Astrocyte (in vitro differentiated cells and primary cell): ENCODE measurements at regions not wholly inside any gene's neighbourhood (a gene's known extent, or its start where the extent isn't known, plus 50 kb on each side); places are given as distances from the start of the nearest gene placed in this dataset.

ENCODE experiments used
- DNase-seq: peaks from one replicate; pipeline ENCODE4 v3.0.0-alpha.2; 2010; ENCODE audit warnings: low read depth
- FAIRE-seq: peaks from 2 replicates; lab custom pipeline; 2011; peaks lifted over from hg19 to GRCh38; lab: Jason Lieb, UNC
- H2AFZ ChIP-seq: 2 replicates; pipeline ENCODE4 v1.6.0; 2012; ENCODE audit warnings: low read depth, low read length, inconsistent platforms
- H3K27ac ChIP-seq: 2 replicates; pipeline ENCODE4 v1.5.1; 2011; ENCODE audit warnings: low read depth, low read length, inconsistent platforms
- H3K27me3 ChIP-seq: 2 replicates; pipeline ENCODE4 v1.6.0; 2011; ENCODE audit warnings: low read length, inconsistent platforms; ENCODE audit not compliant: insufficient read depth
- H3K36me3 ChIP-seq: 2 replicates; pipeline ENCODE4 v1.5.1; 2011; ENCODE audit warnings: low read length, inconsistent platforms; ENCODE audit not compliant: insufficient read depth
- H3K4me1 ChIP-seq: 2 replicates; pipeline ENCODE4 v1.5.1; 2011; ENCODE audit warnings: low read length, inconsistent platforms; ENCODE audit not compliant: insufficient read depth
- H3K4me2 ChIP-seq: 2 replicates; pipeline ENCODE4 v1.6.0; 2012; ENCODE audit warnings: low read length, inconsistent platforms
- H3K4me3 ChIP-seq: 2 replicates; pipeline ENCODE4 v1.5.1; 2011; ENCODE audit warnings: low read depth, mild to moderate bottlenecking, low read length, inconsistent platforms; ENCODE audit not compliant: insufficient read depth
- H3K79me2 ChIP-seq: 2 replicates; pipeline ENCODE4 v1.6.0; 2012; ENCODE audit warnings: mild to moderate bottlenecking, low read length, inconsistent platforms; ENCODE audit not compliant: insufficient read depth
- H3K9ac ChIP-seq: 2 replicates; pipeline ENCODE4 v1.6.0; 2012; ENCODE audit warnings: mild to moderate bottlenecking, low read length, inconsistent platforms
- H3K9me3 ChIP-seq: 2 replicates; pipeline ENCODE4 v1.5.1; 2012; ENCODE audit warnings: low read depth, mild to moderate bottlenecking, low read length, inconsistent platforms; ENCODE audit not compliant: insufficient read depth
- H4K20me1 ChIP-seq: 2 replicates; pipeline ENCODE4 v1.6.0; 2012; ENCODE audit warnings: low read length, inconsistent platforms; ENCODE audit not compliant: insufficient read depth
- H3K27ac Mint-ChIP-seq: one replicate; pipeline ENCODE4 v1.8.0; 2021; ENCODE audit warnings: mild to moderate bottlenecking, mixed read lengths; ENCODE audit not compliant: unreplicated experiment
- H3K27me3 Mint-ChIP-seq: one replicate; pipeline ENCODE4 v1.8.0; 2021; ENCODE audit warnings: low read depth, mixed read lengths; ENCODE audit not compliant: unreplicated experiment
- H3K36me3 Mint-ChIP-seq: one replicate; pipeline ENCODE4 v1.8.0; 2021; ENCODE audit warnings: low read depth, mixed read lengths; ENCODE audit not compliant: unreplicated experiment
- H3K4me1 Mint-ChIP-seq: one replicate; pipeline ENCODE4 v1.8.0; 2021; ENCODE audit warnings: low read depth, mixed read lengths; ENCODE audit not compliant: unreplicated experiment
- H3K4me3 Mint-ChIP-seq: one replicate; pipeline ENCODE4 v1.8.0; 2021; ENCODE audit warnings: mild to moderate bottlenecking, moderate library complexity, mixed read lengths; ENCODE audit not compliant: unreplicated experiment
- H3K9me3 Mint-ChIP-seq: one replicate; pipeline ENCODE4 v1.8.0; 2021; ENCODE audit warnings: mild to moderate bottlenecking, mixed read lengths; ENCODE audit not compliant: unreplicated experiment
- CTCF ChIP-seq: IDR thresholded peaks from 2 replicates; pipeline ENCODE4 v1.5.1; 2011; ENCODE audit warnings: low read depth, mild to moderate bottlenecking, inconsistent platforms, low read length, moderate library complexity; ENCODE audit not compliant: insufficient read depth
- EZH2 ChIP-seq: IDR thresholded peaks from 2 replicates; pipeline ENCODE4 v1.6.1; 2012; ENCODE audit warnings: mild to moderate bottlenecking, low read length, inconsistent platforms; ENCODE audit not compliant: insufficient read depth

GRCh38 chr3:69558912-69559311, 173.0 kb upstream of the FRMD4B start:
- Histone ChIP-seq H3K4me2 (no peak overlapping the region), H3K79me2 (no peaks in the 10 kb centered on the region), H2AFZ (no peak overlapping the region), H3K36me3 (no peaks in the 10 kb centered on the region), H3K4me1 (no peaks in the 10 kb centered on the region), H3K9ac (no peak overlapping the region), H3K27me3 (no peaks in the 10 kb centered on the region), H3K9me3 (no peaks in the 10 kb centered on the region), H3K4me3 (no peak overlapping the region), H3K27ac (no peak overlapping the region), H4K20me1 (no peaks in the 10 kb centered on the region)
- Mint-ChIP-seq H3K4me1 (no peaks in the 10 kb centered on the region), H3K36me3 (no peaks in the 10 kb centered on the region), H3K9me3 (no peaks in the 10 kb centered on the region), H3K4me3 (no peak overlapping the region), H3K27ac (no peak overlapping the region), H3K27me3 (peaks cover 4% of the 10 kb centered on the region)
- DNase-seq (no peak), FAIRE-seq (no peak)
- TF ChIP-seq EZH2 (no peak), CTCF (no peak)

DNA sequence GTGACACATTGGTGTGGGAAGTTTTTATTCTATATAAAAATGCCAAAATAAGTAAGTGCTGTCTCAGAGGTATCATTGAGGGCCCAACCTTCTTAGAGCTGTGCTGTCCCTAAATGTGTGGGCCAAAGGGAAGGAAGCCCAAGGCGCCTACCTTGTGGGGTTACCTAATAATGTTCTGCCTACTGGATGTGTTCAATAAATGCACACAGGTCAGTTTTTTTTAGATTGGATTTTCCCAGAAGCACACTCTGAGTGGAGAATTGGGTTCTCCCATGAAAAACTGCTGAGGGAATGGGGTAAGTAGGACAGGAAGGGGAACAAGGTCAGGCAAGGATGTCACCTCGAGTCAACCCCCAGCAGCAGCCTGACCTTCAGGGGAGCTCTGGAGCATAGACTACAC, 168.7 kb upstream of the FRMD4B start:
- Mint-ChIP-seq H3K36me3 (no peaks in the 10 kb centered on the region), H3K9me3 (no peaks in the 10 kb centered on the region), H3K27ac (no peak overlapping the region), H3K4me3 (no peak overlapping the region), H3K4me1 (no peaks in the 10 kb centered on the region), H3K27me3 (peaks cover 6% of the 10 kb centered on the region)
- FAIRE-seq (no peak), DNase-seq (no peak)
- Histone ChIP-seq H3K4me3 (no peak overlapping the region), H3K4me2 (no peak overlapping the region), H3K36me3 (no peaks in the 10 kb centered on the region), H3K79me2 (no peaks in the 10 kb centered on the region), H3K27me3 (no peaks in the 10 kb centered on the region), H3K9ac (no peak overlapping the region), H3K27ac (no peak overlapping the region), H2AFZ (no peak overlapping the region), H3K9me3 (no peaks in the 10 kb centered on the region), H3K4me1 (no peaks in the 10 kb centered on the region), H4K20me1 (no peaks in the 10 kb centered on the region)
- TF ChIP-seq EZH2 (no peak), CTCF (no peak)

- Histone ChIP-seq H4K20me1 (no peaks in the 10 kb centered on the region), H3K27ac (no peak overlapping the region), H3K27me3 (no peaks in the 10 kb centered on the region), H3K9me3 (no peaks in the 10 kb centered on the region), H2AFZ (no peak overlapping the region), H3K36me3 (no peaks in the 10 kb centered on the region), H3K79me2 (no peaks in the 10 kb centered on the region), H3K9ac (no peak overlapping the region), H3K4me2 (no peak overlapping the region), H3K4me1 (no peaks in the 10 kb centered on the region), H3K4me3 (no peak overlapping the region)
- H3K27ac Mint-ChIP-seq: no peak overlapping the region
- TF ChIP-seq EZH2: no peak
- TF ChIP-seq CTCF: no peak
- no peaks in the 10 kb centered on the region for H3K4me1 Mint-ChIP-seq
- no peaks in the 10 kb centered on the region for H3K9me3 Mint-ChIP-seq
- DNase-seq: no peak
- H3K27me3 Mint-ChIP-seq: peaks cover 6% of the 10 kb centered on the region
- H3K4me3 Mint-ChIP-seq: no peak overlapping the region
- FAIRE-seq: no peak
- no peaks in the 10 kb centered on the region for H3K36me3 Mint-ChIP-seq
These were observed 168.0 kb upstream of the FRMD4B start for GRCh38 chr3:69553888-69554287.
